ENCODE measurements at regions not wholly inside any gene's neighbourhood (a gene's known extent, or its start where the extent isn't known, plus 50 kb on each side); places are given as distances from the start of the nearest gene placed in this dataset.

GRCh38 chr12:97899529-97899928 is 436.9 kb downstream of the RMST start:
- DNase-seq (ENCODE audit: extremely low read depth in 1 of 11, low read depth in 9 of 11, low spot score in 4 of 11): no peak

GRCh38 chr12:97899956-97900355 is 437.4 kb downstream of the RMST start:
- DNase-seq (ENCODE audit: extremely low read depth in 1 of 11, low read depth in 9 of 11, low spot score in 4 of 11): no peak

GRCh38 chr12:97903356-97903755 is 440.8 kb downstream of the RMST start:
- DNase-seq (ENCODE audit: extremely low read depth in 1 of 11, low read depth in 9 of 11, low spot score in 4 of 11): no peak

- no peak for DNase-seq (ENCODE audit: extremely low read depth in 1 of 11, low read depth in 9 of 11, low spot score in 4 of 11)
Measured at GRCh38 chr12:97907504-97907903, 444.9 kb downstream of the RMST start.

GRCh38 chr12:97910559-97910958 is 448.0 kb downstream of the RMST start:
- no peak for DNase-seq (ENCODE audit: extremely low read depth in 1 of 11, low read depth in 9 of 11, low spot score in 4 of 11)

GRCh38 chr12:97912943-97913342 is 450.3 kb downstream of the RMST start:
- no peak for DNase-seq (ENCODE audit: extremely low read depth in 1 of 11, low read depth in 9 of 11, low spot score in 4 of 11)

- DNase-seq (ENCODE audit: extremely low read depth in 1 of 11, low read depth in 9 of 11, low spot score in 4 of 11): no peak
Measured at GRCh38 chr12:97921979-97922722, 459.5 kb downstream of the RMST start.

GRCh38 chr12:97923546-97923945 is 460.9 kb downstream of the RMST start:
- no peak for DNase-seq (ENCODE audit: extremely low read depth in 1 of 11, low read depth in 9 of 11, low spot score in 4 of 11)

GRCh38 chr12:97924122-97924521 is 461.5 kb downstream of the RMST start:
- no peak for DNase-seq (ENCODE audit: extremely low read depth in 1 of 11, low read depth in 9 of 11, low spot score in 4 of 11)

GRCh38 chr12:97927977-97928376 is 465.4 kb downstream of the RMST start:
- no peak for DNase-seq (ENCODE audit: extremely low read depth in 1 of 11, low read depth in 9 of 11, low spot score in 4 of 11)

GRCh38 chr12:97936165-97936564 is 473.6 kb downstream of the RMST start:
- no peak for DNase-seq (ENCODE audit: extremely low read depth in 1 of 11, low read depth in 9 of 11, low spot score in 4 of 11)

- DNase-seq (ENCODE audit: extremely low read depth in 1 of 11, low read depth in 9 of 11, low spot score in 4 of 11): no peak
Measured at GRCh38 chr12:97938031-97938430, 475.4 kb downstream of the RMST start.

GRCh38 chr12:97939156-97939555 is 476.6 kb downstream of the RMST start:
- DNase-seq (ENCODE audit: extremely low read depth in 1 of 11, low read depth in 9 of 11, low spot score in 4 of 11): no peak

GRCh38 chr12:97940105-97940504 is 477.5 kb downstream of the RMST start:
- no peak for DNase-seq (ENCODE audit: extremely low read depth in 1 of 11, low read depth in 9 of 11, low spot score in 4 of 11)

GRCh38 chr12:97940629-97941028 is 478.0 kb downstream of the RMST start:
- DNase-seq (ENCODE audit: extremely low read depth in 1 of 11, low read depth in 9 of 11, low spot score in 4 of 11): no peak

- DNase-seq (ENCODE audit: extremely low read depth in 1 of 11, low read depth in 9 of 11, low spot score in 4 of 11): no peak
Measured at GRCh38 chr12:97941686-97942354, 479.2 kb downstream of the RMST start.

GRCh38 chr12:97943359-97943758 is 480.8 kb downstream of the RMST start:
- DNase-seq (ENCODE audit: extremely low read depth in 1 of 11, low read depth in 9 of 11, low spot score in 4 of 11): no peak

- DNase-seq (ENCODE audit: extremely low read depth in 1 of 11, low read depth in 9 of 11, low spot score in 4 of 11): no peak
Measured at GRCh38 chr12:97944576-97944975, 482.0 kb downstream of the RMST start.

GRCh38 chr12:97946701-97947100 is 484.1 kb downstream of the RMST start:
- no peak for DNase-seq (ENCODE audit: extremely low read depth in 1 of 11, low read depth in 9 of 11, low spot score in 4 of 11)

- DNase-seq (ENCODE audit: extremely low read depth in 1 of 11, low read depth in 9 of 11, low spot score in 4 of 11): no peak
Measured at GRCh38 chr12:97948591-97948990, 486.0 kb downstream of the RMST start.

- DNase-seq (ENCODE audit: extremely low read depth in 1 of 11, low read depth in 9 of 11, low spot score in 4 of 11): no peak
Measured at GRCh38 chr12:97951239-97951638, 488.6 kb downstream of the RMST start.
